K562 (cell line): ENCODE measurements at regions not wholly inside any gene's neighbourhood (a gene's known extent, or its start where the extent isn't known, plus 50 kb on each side); places are given as distances from the start of the nearest gene placed in this dataset.

Experiments used
- ATAC-seq: fragments of 200-7000 bp; cut with Tn5 transposase; 3 replicates; pipeline ENCODE4 v1.9.1; 2020; ENCODE audit warnings: moderate library complexity
- BruUV-seq: library from RNA; stranded (reverse); fragments of 400-500 nt; replicated peaks from 2 replicates; lab custom pipeline; 2021; lab: Mats Ljungman, UMichigan
- CTCF ChIA-PET: fragments of 300-600 bp; formaldehyde crosslinking; extraction: SDS; loops from one replicate; lab custom pipeline; 2021; ENCODE audit warnings: low intra/inter-chr PET ratio; lab: Yijun Ruan, JAX
- POLR2A ChIA-PET: fragments of 300-600, 350-650 bp; sonication (Branson Sonifier 250); formaldehyde crosslinking; extraction: SDS; loops from one replicate; lab custom pipeline; 2021; ENCODE audit warnings: antibody characterized with exemption, inconsistent platforms; lab: Yijun Ruan, JAX
- DNase-seq, 4 experiments: peaks; one replicate each; pipeline versions ENCODE4 v3.0.0 to v3.0.0-alpha.2; 2011 to 2018; ENCODE audit warnings: low spot score in 3 of 4, mixed read lengths in 3 of 4; ENCODE audit errors: extremely low read depth in 1 of 4
- FAIRE-seq: peaks from 2 replicates; lab custom pipeline; 2011; peaks lifted over from hg19 to GRCh38; lab: Jason Lieb, UNC
- H2AFZ ChIP-seq: 2 replicates; pipeline ENCODE4 v1.6.0; 2011; ENCODE audit warnings: low read depth, low read length, control low read depth, inconsistent platforms
- H3K27ac ChIP-seq: fragments of 200-600 bp; 3 replicates; pipeline ENCODE4 v1.8.0; 2011; ENCODE audit warnings: low read depth, mild to moderate bottlenecking, control low read depth, inconsistent platforms, low read length, moderate library complexity, mixed read lengths; ENCODE audit errors: extremely low read depth
- H3K27me3 ChIP-seq, 2 experiments: fragments of 300-600 bp in 1 of 2; 2 replicates in 1 of 2; 3 replicates in 1 of 2; pipeline versions ENCODE4 v1.6.0 to v1.8.0; 2011; ENCODE audit warnings: inconsistent platforms in 2 of 2, low read length in 2 of 2, mild to moderate bottlenecking in 1 of 2, mixed read lengths in 1 of 2, moderate library complexity in 1 of 2; ENCODE audit not compliant: control insufficient read depth in 2 of 2, insufficient read depth in 2 of 2
- H3K36me3 ChIP-seq: fragments of 300-600 bp; 3 replicates; pipeline ENCODE4 v1.8.0; 2011; ENCODE audit warnings: mild to moderate bottlenecking, low read length, inconsistent platforms; ENCODE audit not compliant: control insufficient read depth, insufficient read depth
- H3K4me1 ChIP-seq, 2 experiments: fragments of 200-600 bp in 1 of 2; replicated peaks in 1 of 2; 2 replicates in 1 of 2; 3 replicates in 1 of 2; pipeline versions ENCODE4 v1.5.1 to v1.8.0; 2011; ENCODE audit warnings: inconsistent platforms in 2 of 2, low read length in 2 of 2, mild to moderate bottlenecking in 1 of 2, mixed read lengths in 1 of 2, moderate library complexity in 1 of 2; ENCODE audit not compliant: control insufficient read depth in 2 of 2, insufficient read depth in 2 of 2
- H3K4me2 ChIP-seq: 2 replicates; pipeline ENCODE4 v1.6.1; 2011; ENCODE audit warnings: low read length, control low read depth, inconsistent platforms, mixed read lengths; ENCODE audit not compliant: insufficient read depth
- H3K4me3 ChIP-seq: fragments of 200-600 bp; sonication (generic), shearing (Covaris generic); 2 replicates; pipeline ENCODE4 v1.5.1; 2016; ENCODE audit warnings: control low read depth, inconsistent platforms
- H3K79me2 ChIP-seq: fragments of 200-600 bp; 3 replicates; pipeline ENCODE4 v1.8.0; 2011; ENCODE audit warnings: low read length, inconsistent platforms; ENCODE audit not compliant: control insufficient read depth, insufficient read depth
- H3K9ac ChIP-seq, 2 experiments: 2 replicates each; pipeline versions ENCODE4 v1.6.0 to v1.6.1; 2011; ENCODE audit warnings: low read depth in 2 of 2, low read length in 2 of 2, control low read depth in 1 of 2, inconsistent platforms in 1 of 2, mild to moderate bottlenecking in 1 of 2, mixed read lengths in 1 of 2; ENCODE audit not compliant: insufficient read depth in 1 of 2
- H3K9me1 ChIP-seq: one replicate; pipeline ENCODE4 v1.6.0; 2011; ENCODE audit warnings: inconsistent platforms, mild to moderate bottlenecking, low read length, moderate library complexity; ENCODE audit not compliant: control insufficient read depth, insufficient read depth
- H3K9me3 ChIP-seq: replicated peaks from 2 replicates; pipeline ENCODE4 v1.5.1; 2011; ENCODE audit warnings: low read depth, low read length, inconsistent platforms; ENCODE audit not compliant: control insufficient read depth, insufficient read depth
- H4K20me1 ChIP-seq: replicated peaks from 2 replicates; pipeline ENCODE4 v1.6.1; 2011; ENCODE audit warnings: low read length, inconsistent platforms, mixed read lengths; ENCODE audit not compliant: control insufficient read depth, insufficient read depth
- CEBPG ChIP-seq, 3 experiments: fragments of 200-800 bp in 1 of 3; sonication (Bioruptor generic) in 1 of 3; sonication (generic) in 1 of 3; formaldehyde crosslinking in 1 of 3; IDR thresholded peaks in 2 of 3; conservative IDR thresholded peaks in 1 of 3; 2 replicates each; pipeline versions ENCODE4 v1.6.1 to v1.8.0; 2016 to 2022; ENCODE audit warnings: missing compliant biosample characterization in 2 of 3, missing genetic modification characterization in 2 of 3, mild to moderate bottlenecking in 1 of 3, missing genetic modification reagents in 1 of 3
- FOXA3 ChIP-seq, 2 experiments: fragments of 450-650 bp in 1 of 2; sonication (generic) in 1 of 2; formaldehyde crosslinking; IDR thresholded peaks in 1 of 2; conservative IDR thresholded peaks in 1 of 2; 2 replicates each; pipeline versions ENCODE4 v1.4.0 to v1.8.0; 2020 to 2022; ENCODE audit warnings: mild to moderate bottlenecking in 2 of 2, missing genetic modification reagents in 1 of 2
- NFRKB ChIP-seq: fragments of 450-650 bp; IDR thresholded peaks from 2 replicates; pipeline ENCODE4 v1.6.1; 2016; ENCODE audit warnings: low read depth
- NR2F6 ChIP-seq: fragments of 450-650 bp; formaldehyde crosslinking; IDR thresholded peaks from 2 replicates; pipeline ENCODE4 v1.4.0; 2020; ENCODE audit warnings: mild to moderate bottlenecking
- PHF21A ChIP-seq: fragments of 450-650 bp; IDR thresholded peaks from 2 replicates; pipeline ENCODE4 v1.6.1; 2017; ENCODE audit warnings: low read depth, borderline replicate concordance
- SOX6 ChIP-seq: fragments of 450-650 bp; IDR thresholded peaks from 2 replicates; pipeline ENCODE4 v1.6.1; 2014; ENCODE audit warnings: mild to moderate bottlenecking
- TFAM ChIP-seq: fragments of 250-450 bp; sonication (Bioruptor Pico); conservative IDR thresholded peaks from 2 replicates; pipeline ENCODE4 v1.5.0; 2021; ENCODE audit warnings: mild to moderate bottlenecking, moderate library complexity
- ZNF436 ChIP-seq: fragments of 250-450, 450-650 bp; sonication (Bioruptor Pico); formaldehyde crosslinking; IDR thresholded peaks from 2 replicates; pipeline ENCODE4 v1.7.0; 2020; ENCODE audit warnings: mild to moderate bottlenecking
- ZNF699 ChIP-seq: fragments of 250-450 bp; sonication (Bioruptor Pico); IDR thresholded peaks from 2 replicates; pipeline ENCODE4 v1.8.0; 2021; ENCODE audit warnings: mild to moderate bottlenecking, moderate library complexity; ENCODE audit not compliant: insufficient replicate concordance
- WGBS: fragments of 100-300 bp; shearing (Covaris generic); methylation state at CpG from one replicate; pipeline ENCODE4 v1.1.6; 2016; ENCODE audit warnings: low coverage, mixed read lengths; ENCODE audit not compliant: insufficient coverage; ENCODE audit errors: missing lambda C conversion rate; 5-methylcytosine and 5-hydroxymethylcytosine counted together
- in situ Hi-C: fragments of 300-500 bp; cut with MboI; formaldehyde crosslinking; loops from 4 replicates; pipeline ENCODE4 v1.15.0; 2018; ENCODE audit warnings: inconsistent platforms, mixed read lengths
- intact Hi-C: fragments of 100-400 bp; cut with micrococcal nuclease; formaldehyde crosslinking; loops from 2 replicates; pipeline ENCODE4 v1.14.2; 2022
- TF ChIP-seq, protein P1 (sequence below): fragments of 450-650 bp; formaldehyde crosslinking; IDR thresholded peaks from 2 replicates; pipeline ENCODE4 v1.4.0; 2020; ENCODE audit warnings: mild to moderate bottlenecking
- TF ChIP-seq, protein P2 (sequence below): fragments of 250-450 bp; sonication (Bioruptor Pico); IDR thresholded peaks from 2 replicates; pipeline ENCODE4 v1.8.0; 2021; ENCODE audit warnings: borderline replicate concordance, mild to moderate bottlenecking, moderate library complexity; ENCODE audit not compliant: poor library complexity, severe bottlenecking

GRCh38 chr17:13977837-13978236 lies 91.5 kb upstream of the COX10 start:
- 0% methylated on average over 1 of the region's 1 CpG for WGBS
- Histone ChIP-seq H4K20me1 (no peaks in the 10 kb centered on the region), H3K4me1 (no peaks in the 10 kb centered on the region), H3K79me2 (no peaks in the 10 kb centered on the region), H3K36me3 (no peaks in the 10 kb centered on the region), H3K9me1 (no peaks in the 10 kb centered on the region), H2AFZ (no peak overlapping the region), H3K27ac (no peak overlapping the region), H3K9ac (no peak overlapping the region), H3K4me2 (no peak overlapping the region), H3K4me3 (no peak overlapping the region), H3K27me3 (peaks cover 0 to 7% of the 10 kb centered on the region in 2 experiments; a peak in 2 of 5 replicates), H3K9me3 (no peaks in the 10 kb centered on the region)
- in situ Hi-C loops (no loop called here), intact Hi-C loops (no loop called here)
- BruUV-seq, result no TSS peak
- DNase-seq (no peak), ATAC-seq (no peak), FAIRE-seq (no peak)
- CTCF ChIA-PET, result no interaction called here
- no peak for TF ChIP-seq ZNF436 (CRISPR knock-in tag)
- no peak for TF ChIP-seq NFRKB
- no peak for TF ChIP-seq ZNF699
- no peak for TF ChIP-seq TFAM (CRISPR knock-in tag)
- TF ChIP-seq, protein P1, sequence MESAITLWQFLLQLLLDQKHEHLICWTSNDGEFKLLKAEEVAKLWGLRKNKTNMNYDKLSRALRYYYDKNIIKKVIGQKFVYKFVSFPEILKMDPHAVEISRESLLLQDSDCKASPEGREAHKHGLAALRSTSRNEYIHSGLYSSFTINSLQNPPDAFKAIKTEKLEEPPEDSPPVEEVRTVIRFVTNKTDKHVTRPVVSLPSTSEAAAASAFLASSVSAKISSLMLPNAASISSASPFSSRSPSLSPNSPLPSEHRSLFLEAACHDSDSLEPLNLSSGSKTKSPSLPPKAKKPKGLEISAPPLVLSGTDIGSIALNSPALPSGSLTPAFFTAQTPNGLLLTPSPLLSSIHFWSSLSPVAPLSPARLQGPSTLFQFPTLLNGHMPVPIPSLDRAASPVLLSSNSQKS (CRISPR knock-in tag), result no peak
- TF ChIP-seq, protein P2, sequence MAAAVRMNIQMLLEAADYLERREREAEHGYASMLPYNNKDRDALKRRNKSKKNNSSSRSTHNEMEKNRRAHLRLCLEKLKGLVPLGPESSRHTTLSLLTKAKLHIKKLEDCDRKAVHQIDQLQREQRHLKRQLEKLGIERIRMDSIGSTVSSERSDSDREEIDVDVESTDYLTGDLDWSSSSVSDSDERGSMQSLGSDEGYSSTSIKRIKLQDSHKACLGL (CRISPR knock-in tag), result no peak
- no peak for TF ChIP-seq PHF21A
- TF ChIP-seq FOXA3 (CRISPR knock-in tag; conservative IDR thresholded peaks at IDR 0.05 in 1 of 2, IDR thresholded peaks at IDR 0.05 in 1 of 2), result no peak
- TF ChIP-seq CEBPG (CRISPR knock-in tag; IDR thresholded peaks at IDR 0.05), result no peak
- TF ChIP-seq CEBPG (tag; conservative IDR thresholded peaks at IDR 0.05 in 1 of 2, IDR thresholded peaks at IDR 0.05 in 1 of 2), result no peak
- TF ChIP-seq SOX6, result no peak
- TF ChIP-seq NR2F6 (CRISPR knock-in tag), result no peak
- POLR2A ChIA-PET, result interaction anchor here (0.7 kb wide), 1 partner anchor 626 kb away, joined by 3 read pairs; no protein-coding TSS in a partner anchor
